Stimulated activated CD4-positive, alpha-beta T cell treated with anti-CD3 and anti-CD28 coated beads, Interleukin-2, amount 100 ng/mL, for 24 hours (primary cell): ENCODE measurements at regions not wholly inside any gene's neighbourhood (a gene's known extent, or its start where the extent isn't known, plus 50 kb on each side); places are given as distances from the start of the nearest gene placed in this dataset.
"Not testable (repeated sequence)": the region's sequence is repeated elsewhere in the genome, so short reads cannot be mapped to it uniquely, and the experiment has no call there.

Experiments
- DNase-seq, 2 donors: peaks; one replicate each; pipeline ENCODE4 v3.0.0-alpha.2; 2020

GRCh38 chr6:67717281-67717680 lies 917.8 kb upstream of the ADGRB3 start:
- DNase-seq = no peak

- no peak for DNase-seq
Observed at GRCh38 chr6:67706388-67706787, 928.7 kb upstream of the ADGRB3 start.

- no peak for DNase-seq
Observed at GRCh38 chr6:67698534-67698933, 936.5 kb upstream of the ADGRB3 start.

- no peak for DNase-seq
Observed at GRCh38 chr6:67694127-67694526, 941.0 kb upstream of the ADGRB3 start.

GRCh38 chr6:67689329-67689728 lies 945.8 kb upstream of the ADGRB3 start:
- no peak for DNase-seq

GRCh38 chr6:67687396-67687795 lies 947.7 kb upstream of the ADGRB3 start:
- DNase-seq = no peak

GRCh38 chr6:67686225-67686624 lies 948.9 kb upstream of the ADGRB3 start:
- not testable (repeated sequence) for DNase-seq

GRCh38 chr6:67683960-67684359 lies 951.1 kb upstream of the ADGRB3 start:
- no peak for DNase-seq

- no peak for DNase-seq
Observed at GRCh38 chr6:67680297-67680932, 954.7 kb upstream of the ADGRB3 start.

- DNase-seq = no peak
Observed at GRCh38 chr6:67679566-67680296, 955.4 kb upstream of the ADGRB3 start.

GRCh38 chr6:67676892-67677291 lies 958.2 kb upstream of the ADGRB3 start:
- no peak for DNase-seq

- no peak for DNase-seq
Observed at GRCh38 chr6:67667637-67668422, 967.3 kb upstream of the ADGRB3 start.

- DNase-seq = no peak
Observed at GRCh38 chr6:67666177-67666964, 968.7 kb upstream of the ADGRB3 start.

GRCh38 chr6:67664942-67665341 lies 970.1 kb upstream of the ADGRB3 start:
- no peak for DNase-seq

- no peak for DNase-seq
Observed at GRCh38 chr6:67663105-67663895, 971.8 kb upstream of the ADGRB3 start.

GRCh38 chr6:67653561-67653960 lies 981.5 kb upstream of the ADGRB3 start:
- DNase-seq = no peak

- no peak for DNase-seq
Observed at GRCh38 chr6:67646550-67646949, 988.5 kb upstream of the ADGRB3 start.

GRCh38 chr6:67643281-67643680 lies 991.8 kb upstream of the ADGRB3 start:
- no peak for DNase-seq

GRCh38 chr6:67642582-67642981 lies 992.5 kb upstream of the ADGRB3 start:
- DNase-seq = no peak

GRCh38 chr6:67640484-67640883 lies 994.6 kb upstream of the ADGRB3 start:
- no peak for DNase-seq

GRCh38 chr6:67639161-67639560 lies 995.9 kb upstream of the ADGRB3 start:
- DNase-seq = no peak

GRCh38 chr6:67634199-67634598 lies 1000.9 kb upstream of the ADGRB3 start:
- no peak for DNase-seq
